Kidney capillary endothelial cell (primary cell): ENCODE measurements at regions not wholly inside any gene's neighbourhood (a gene's known extent, or its start where the extent isn't known, plus 50 kb on each side); places are given as distances from the start of the nearest gene placed in this dataset.

Source experiments
- DNase-seq: peaks from one replicate; pipeline ENCODE4 v3.0.0-alpha.2; 2018; ENCODE audit warnings: low spot score

DNA sequence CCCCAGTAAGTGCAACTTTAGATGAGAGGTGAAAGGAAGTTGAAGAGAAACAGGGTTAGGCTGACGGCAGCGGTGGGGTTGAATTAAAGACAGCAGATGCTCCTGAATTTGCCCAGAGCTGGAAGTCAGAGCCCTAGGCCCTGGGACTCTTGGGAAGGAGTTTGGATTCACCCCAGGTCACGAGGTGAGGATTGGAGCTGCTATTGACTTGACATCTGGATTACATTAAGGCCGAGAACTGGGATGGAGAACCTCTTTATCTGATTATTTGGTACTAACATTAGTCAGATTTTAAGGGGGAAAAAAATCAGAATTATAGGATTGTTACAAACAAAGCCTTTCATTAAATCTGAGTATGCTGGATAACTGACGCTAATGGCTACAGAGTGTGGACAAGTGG is 367.2 kb downstream of the ZNF536 start:
- no peak for DNase-seq

DNA sequence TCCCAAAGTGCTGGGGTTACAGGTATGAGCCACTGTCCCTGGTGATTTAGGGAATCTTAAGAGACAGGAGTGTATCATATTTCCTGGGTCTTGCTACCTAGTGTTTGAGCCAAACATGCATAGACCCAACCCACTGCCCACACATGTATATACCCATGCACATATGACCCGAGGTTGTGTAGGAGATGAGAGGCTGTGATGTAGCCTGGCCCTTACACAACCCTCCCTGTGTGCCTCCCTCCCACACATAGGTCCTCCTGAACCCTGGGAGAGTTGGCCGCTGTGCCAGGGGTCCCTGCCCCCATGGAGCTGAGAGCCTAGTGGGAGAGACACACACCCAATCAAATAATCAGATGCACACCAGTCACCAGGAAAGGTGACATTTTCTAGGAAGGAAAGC is 365.9 kb downstream of the ZNF536 start:
- no peak for DNase-seq

- no peak for DNase-seq
Observed at GRCh38 chr19:30734669-30735068, 362.5 kb downstream of the ZNF536 start.

GRCh38 chr19:30733826-30734550 is 361.8 kb downstream of the ZNF536 start:
- no peak for DNase-seq

- DNase-seq: no peak
Observed at GRCh38 chr19:30731591-30731990, 359.4 kb downstream of the ZNF536 start.

DNA sequence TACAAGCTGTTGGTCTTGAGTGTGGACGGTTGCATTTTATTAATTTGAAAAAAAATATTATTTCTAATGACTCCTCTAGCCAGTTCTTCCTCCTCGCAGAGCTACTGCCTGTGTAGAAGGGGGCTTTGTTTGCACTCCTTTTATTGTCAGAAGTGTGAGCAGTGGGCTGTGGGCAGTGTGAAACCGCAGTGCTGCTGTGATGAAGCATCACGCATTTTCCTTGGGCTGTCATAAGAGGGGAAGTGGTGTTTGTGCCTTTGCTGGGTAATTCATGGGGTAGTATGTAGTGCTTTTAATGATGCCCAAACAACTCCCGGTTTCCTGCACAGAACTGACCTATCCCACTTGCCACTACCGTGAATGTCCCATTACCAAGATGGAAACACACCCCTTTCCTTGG is 357.3 kb downstream of the ZNF536 start:
- no peak for DNase-seq

- DNase-seq: no peak
Observed at GRCh38 chr19:30722761-30723160, 350.6 kb downstream of the ZNF536 start.

GRCh38 chr19:30722186-30722585 is 350.0 kb downstream of the ZNF536 start:
- DNase-seq: no peak

- no peak for DNase-seq
Observed at GRCh38 chr19:30719999-30720345, 347.8 kb downstream of the ZNF536 start.

GRCh38 chr19:30719189-30719998 is 347.2 kb downstream of the ZNF536 start:
- peak; percentile 47 for DNase-seq

GRCh38 chr19:30718707-30719106 is 346.5 kb downstream of the ZNF536 start:
- peak; percentile 57 for DNase-seq

GRCh38 chr19:30718014-30718413 is 345.8 kb downstream of the ZNF536 start:
- DNase-seq: no peak

- no peak for DNase-seq
Observed at GRCh38 chr19:30717381-30717780, 345.2 kb downstream of the ZNF536 start.

- DNase-seq: no peak
Observed at GRCh38 chr19:30712431-30713337, 340.5 kb downstream of the ZNF536 start.

DNA sequence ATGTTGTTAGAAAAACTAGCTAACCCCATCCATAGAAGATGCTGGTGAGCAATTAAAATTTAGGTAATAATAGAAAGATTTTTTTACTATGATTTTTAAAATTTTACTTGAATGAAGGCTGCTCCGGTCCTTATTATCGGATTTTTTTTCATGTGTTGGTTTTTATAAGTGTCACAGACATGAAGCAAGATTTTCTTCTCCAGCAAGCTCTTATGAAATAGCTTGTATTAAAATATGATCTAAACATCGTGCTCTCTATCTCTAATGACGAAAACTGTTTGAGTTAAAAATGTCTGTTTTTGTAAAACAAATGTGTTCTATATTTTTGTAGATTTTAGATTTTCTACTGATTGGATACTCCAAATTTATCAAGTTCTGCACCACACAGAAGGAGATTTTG is 339.6 kb downstream of the ZNF536 start:
- no peak for DNase-seq

DNA sequence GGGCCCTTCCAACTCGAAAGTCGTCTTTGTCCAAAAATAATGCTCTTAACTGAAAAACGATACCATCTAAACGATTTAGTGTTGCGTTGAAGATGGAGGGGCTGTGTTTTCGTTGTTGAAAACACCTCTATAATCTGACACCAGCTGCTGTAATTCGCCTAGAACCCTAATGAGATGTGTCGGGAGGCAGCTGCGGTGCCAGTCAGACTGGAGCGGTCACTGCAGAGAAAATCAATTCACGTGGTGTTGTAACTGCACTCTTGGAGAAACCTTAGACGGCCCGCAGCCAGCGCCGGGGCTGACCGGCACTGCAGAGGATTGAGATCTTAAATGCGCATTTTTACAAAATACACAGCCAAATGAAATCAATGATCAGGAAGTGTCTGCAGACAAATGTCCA is 339.1 kb downstream of the ZNF536 start:
- no peak for DNase-seq

- no peak for DNase-seq
Observed at GRCh38 chr19:30710721-30711120, 338.5 kb downstream of the ZNF536 start.

DNA sequence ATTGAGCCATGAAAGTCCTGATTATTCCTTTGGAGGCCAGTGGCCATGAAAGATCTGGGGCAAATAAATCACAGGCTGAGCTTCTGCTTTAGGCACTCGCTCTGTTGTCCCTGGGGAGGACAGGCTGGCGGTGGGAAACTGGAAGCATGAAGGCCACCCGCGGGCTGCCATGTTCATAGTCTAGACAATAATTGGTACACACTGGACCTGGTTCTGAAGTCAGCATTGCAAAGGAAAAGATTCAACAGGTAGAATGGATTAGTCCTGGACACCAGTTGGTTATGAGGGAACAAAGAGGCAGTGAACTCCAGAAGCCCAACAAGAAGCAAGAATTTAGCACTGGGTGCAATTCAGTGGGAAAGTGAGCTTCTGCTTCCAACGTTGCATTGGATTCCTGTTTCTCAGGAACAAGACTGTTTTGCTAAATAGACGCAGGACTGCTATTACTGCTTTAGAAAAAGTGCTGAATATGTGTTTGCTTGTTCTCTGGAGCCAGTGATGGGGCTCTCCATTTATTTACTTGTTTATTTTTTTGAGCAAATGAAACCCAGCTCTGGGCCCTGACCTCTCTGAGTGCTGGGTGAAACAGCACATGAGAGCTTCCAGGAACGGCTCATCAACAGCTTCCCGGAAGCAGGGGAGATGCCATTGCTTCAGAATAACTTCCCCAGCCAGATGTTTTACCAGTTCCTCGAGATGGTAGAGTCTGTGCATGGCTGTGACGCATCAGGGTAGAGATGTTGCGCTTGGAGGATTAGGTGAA is 336.4 kb downstream of the ZNF536 start:
- DNase-seq: no peak

- no peak for DNase-seq
Observed at GRCh38 chr19:30704771-30705330, 332.7 kb downstream of the ZNF536 start.

DNA sequence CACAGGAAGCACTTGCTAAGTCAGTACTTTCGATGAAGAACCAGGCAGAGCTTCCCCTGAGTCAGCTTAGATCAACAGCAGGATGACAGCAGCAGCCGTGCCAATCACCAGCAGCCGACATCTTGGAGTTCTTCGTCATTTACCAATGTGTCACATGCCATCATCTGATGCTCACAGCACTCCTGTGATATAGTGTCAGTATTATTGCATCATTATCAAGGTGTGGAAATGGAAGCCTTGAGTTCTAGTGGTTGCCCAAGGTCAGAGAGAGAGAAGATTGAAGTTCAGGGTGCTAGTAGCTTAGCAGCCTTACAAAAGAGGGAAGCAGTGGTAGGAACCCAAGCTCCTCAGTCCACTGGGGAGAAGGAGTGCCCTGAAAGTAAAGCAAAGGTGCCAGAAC is 331.5 kb downstream of the ZNF536 start:
- DNase-seq: no peak

DNA sequence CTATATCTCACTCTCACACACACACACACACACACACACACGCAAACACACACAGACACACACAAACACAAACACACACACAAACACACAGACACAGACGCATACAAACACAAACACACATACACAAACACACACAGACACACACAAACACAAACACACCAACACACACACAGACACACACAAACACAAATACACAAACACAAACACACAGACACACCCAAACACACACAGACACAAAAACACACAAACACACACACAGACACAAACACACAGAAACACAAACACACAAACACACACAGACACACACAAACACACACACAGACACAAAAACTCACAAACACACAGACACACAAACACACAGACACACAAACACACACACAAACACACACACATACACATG is 329.0 kb downstream of the ZNF536 start:
- no peak for DNase-seq

DNA sequence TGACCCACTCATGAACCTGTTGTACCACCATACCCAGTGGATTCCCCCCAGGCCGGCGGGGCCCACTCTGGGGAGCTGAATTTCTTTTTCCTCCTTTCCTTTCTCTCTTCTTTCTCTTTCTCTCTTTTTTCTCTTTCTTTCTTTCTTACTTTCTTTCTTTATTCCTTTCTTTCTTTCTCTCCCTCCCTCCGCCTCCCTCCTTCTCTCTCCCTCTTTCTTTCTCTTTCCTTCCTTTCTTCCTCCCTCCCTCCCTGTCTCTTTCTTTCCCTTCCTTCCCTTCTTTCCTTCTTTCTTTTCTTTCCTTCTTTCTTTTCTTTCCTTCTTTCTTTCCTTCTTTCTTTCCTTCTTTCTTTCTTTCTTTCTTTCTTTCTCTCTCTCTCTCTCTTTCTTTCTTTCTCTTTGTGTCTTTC is 327.7 kb downstream of the ZNF536 start:
- DNase-seq: no peak
